Lower leg skin (tissue), 3 donors: ENCODE measurements at regions not wholly inside any gene's neighbourhood (a gene's known extent, or its start where the extent isn't known, plus 50 kb on each side); places are given as distances from the start of the nearest gene placed in this dataset.

Experiments used
- POLR2A ChIP-seq, 2 donors: fragments of 450-650 bp; IDR thresholded peaks; one replicate each; pipeline ENCODE4 v1.6.1; 2016 to 2017; ENCODE audit warnings: antibody characterized with exemption in 2 of 2, mild to moderate bottlenecking in 1 of 2, moderate library complexity in 1 of 2
- TF ChIP-seq, protein P1 (sequence below), 3 donors: fragments of 450-650 bp; IDR thresholded peaks; one replicate each; pipeline ENCODE4 v1.5.1; 2016; ENCODE audit warnings: antibody characterized with exemption in 3 of 3, mild to moderate bottlenecking in 3 of 3, moderate library complexity in 2 of 3

GRCh38 chr2:118244686-118245085 is 156.4 kb downstream of the INSIG2 start:
- no peak for TF ChIP-seq POLR2A (IDR thresholded peaks at IDR 0.05)
- TF ChIP-seq, protein P1, sequence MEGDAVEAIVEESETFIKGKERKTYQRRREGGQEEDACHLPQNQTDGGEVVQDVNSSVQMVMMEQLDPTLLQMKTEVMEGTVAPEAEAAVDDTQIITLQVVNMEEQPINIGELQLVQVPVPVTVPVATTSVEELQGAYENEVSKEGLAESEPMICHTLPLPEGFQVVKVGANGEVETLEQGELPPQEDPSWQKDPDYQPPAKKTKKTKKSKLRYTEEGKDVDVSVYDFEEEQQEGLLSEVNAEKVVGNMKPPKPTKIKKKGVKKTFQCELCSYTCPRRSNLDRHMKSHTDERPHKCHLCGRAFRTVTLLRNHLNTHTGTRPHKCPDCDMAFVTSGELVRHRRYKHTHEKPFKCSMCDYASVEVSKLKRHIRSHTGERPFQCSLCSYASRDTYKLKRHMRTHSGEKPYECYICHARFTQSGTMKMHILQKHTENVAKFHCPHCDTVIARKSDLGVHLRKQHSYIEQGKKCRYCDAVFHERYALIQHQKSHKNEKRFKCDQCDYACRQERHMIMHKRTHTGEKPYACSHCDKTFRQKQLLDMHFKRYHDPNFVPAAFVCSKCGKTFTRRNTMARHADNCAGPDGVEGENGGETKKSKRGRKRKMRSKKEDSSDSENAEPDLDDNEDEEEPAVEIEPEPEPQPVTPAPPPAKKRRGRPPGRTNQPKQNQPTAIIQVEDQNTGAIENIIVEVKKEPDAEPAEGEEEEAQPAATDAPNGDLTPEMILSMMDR (IDR thresholded peaks at IDR 0.05), result no peak
